ENCODE measurements at regions not wholly inside any gene's neighbourhood (a gene's known extent, or its start where the extent isn't known, plus 50 kb on each side); places are given as distances from the start of the nearest gene placed in this dataset.

DNA sequence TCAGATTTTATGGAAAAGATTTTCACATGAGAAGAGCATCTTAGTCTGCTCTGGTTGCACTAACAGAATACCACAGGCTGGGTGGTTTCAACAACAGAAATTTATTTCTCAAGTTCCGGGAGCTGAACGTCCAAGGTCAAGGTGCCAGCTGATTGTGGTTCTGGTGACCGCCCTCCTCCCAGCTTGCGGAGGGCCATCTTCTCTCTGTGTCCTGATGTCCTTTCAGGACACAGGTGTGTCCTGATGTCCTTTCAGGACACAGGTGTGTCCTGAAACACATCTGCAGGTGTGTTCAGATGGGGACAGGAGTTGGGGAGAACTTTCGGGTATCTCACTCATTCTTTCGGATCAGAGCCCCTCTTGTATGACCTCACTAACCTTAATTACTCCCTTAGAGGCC is 374.9 kb downstream of the SOX11 start:
- no peaks in the 10 kb centered on the region for H3K4me1 ChIP-seq (ENCODE audit: control insufficient read depth, low read depth, low read length)

DNA sequence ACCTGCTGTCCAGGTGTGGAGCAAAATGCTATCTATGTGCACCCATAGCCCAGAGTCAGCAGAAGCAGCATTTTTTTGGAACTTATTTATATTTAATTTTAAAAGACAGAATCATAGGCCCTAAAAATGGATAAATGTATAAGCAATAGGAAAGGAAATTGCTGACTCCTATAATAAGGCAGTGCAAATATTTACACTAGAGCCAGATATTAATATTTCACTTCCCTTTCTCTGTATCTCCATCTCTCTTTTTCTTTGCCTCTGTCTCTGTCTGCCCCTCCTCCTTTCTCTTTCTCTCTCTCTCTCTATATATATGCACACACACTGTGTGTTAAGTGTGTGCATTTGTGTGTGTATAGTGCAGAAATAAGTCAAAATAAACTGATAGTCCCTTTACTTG is 375.6 kb downstream of the SOX11 start:
- H3K4ac ChIP-seq (ENCODE audit: low read depth, low read length): no peak overlapping the region
- no peak overlapping the region for H2BK5ac ChIP-seq (ENCODE audit: low read length)
- H3K18ac ChIP-seq (ENCODE audit: low read length): no peak overlapping the region
- peaks cover 2% of the 10 kb centered on the region for H3K27me3 ChIP-seq (ENCODE audit: insufficient read depth, low read length, poor library complexity)
- no peaks in the 10 kb centered on the region for H3K4me1 ChIP-seq (ENCODE audit: control insufficient read depth, low read depth, low read length)
- no peak overlapping the region for H3K56ac ChIP-seq (ENCODE audit: low read length)
- no peak overlapping the region for H3K4me3 ChIP-seq (ENCODE audit: low read length)
- H2BK15ac ChIP-seq (replicated peaks; ENCODE audit: low read depth): no peak overlapping the region
- no peaks in the 10 kb centered on the region for H3K79me2 ChIP-seq (ENCODE audit: control insufficient read depth, insufficient read depth, low read length)
- no peak overlapping the region for H3K23ac ChIP-seq (ENCODE audit: low read length)
- no peak overlapping the region for H4K8ac ChIP-seq (ENCODE audit: low read depth, low read length)
- no peak overlapping the region for H3K4me2 ChIP-seq (ENCODE audit: low read length)
- H3K36me3 ChIP-seq (ENCODE audit: control insufficient read depth, insufficient read depth, low read length): no peaks in the 10 kb centered on the region
- no peak for DNase-seq
- no peak overlapping the region for H4K5ac ChIP-seq (ENCODE audit: low read length)
- H3K79me1 ChIP-seq (ENCODE audit: low read length): no peaks in the 10 kb centered on the region
- no peak overlapping the region for H3K27ac ChIP-seq (ENCODE audit: low read depth, low read length)
- H2AK5ac ChIP-seq (ENCODE audit: low read length): no peak overlapping the region
- H3K9ac ChIP-seq (ENCODE audit: low read length): no peak overlapping the region
- H2BK120ac ChIP-seq (ENCODE audit: low read depth, low read length): no peak overlapping the region

More for the DNA sequence above, 374.9 kb downstream of the SOX11 start:
- DNase-seq: no peak
- H3K79me1 ChIP-seq (ENCODE audit: low read length): no peaks in the 10 kb centered on the region
- no peak overlapping the region for H3K9ac ChIP-seq (ENCODE audit: low read length)
- H4K5ac ChIP-seq (ENCODE audit: low read length): no peak overlapping the region
- H4K8ac ChIP-seq (ENCODE audit: low read depth, low read length): no peak overlapping the region
- no peak overlapping the region for H3K18ac ChIP-seq (ENCODE audit: low read length)
- no peak overlapping the region for H3K4me3 ChIP-seq (ENCODE audit: low read length)
- no peak overlapping the region for H3K56ac ChIP-seq (ENCODE audit: low read length)
- no peaks in the 10 kb centered on the region for H3K79me2 ChIP-seq (ENCODE audit: control insufficient read depth, insufficient read depth, low read length)
- H2BK15ac ChIP-seq (replicated peaks; ENCODE audit: low read depth): no peak overlapping the region
- peaks cover 2% of the 10 kb centered on the region for H3K27me3 ChIP-seq (ENCODE audit: insufficient read depth, low read length, poor library complexity)
- no peak overlapping the region for H3K27ac ChIP-seq (ENCODE audit: low read depth, low read length)
- no CpG with 5 or more reads among the region's 6 CpGs for WGBS (ENCODE audit: extremely low coverage, insufficient coverage, low lambda C conversion rate)
- H2AK5ac ChIP-seq (ENCODE audit: low read length): no peak overlapping the region
- H3K4me2 ChIP-seq (ENCODE audit: low read length): no peak overlapping the region
- H3K36me3 ChIP-seq (ENCODE audit: control insufficient read depth, insufficient read depth, low read length): no peaks in the 10 kb centered on the region
- H2BK5ac ChIP-seq (ENCODE audit: low read length): no peak overlapping the region
- no peak overlapping the region for H3K4ac ChIP-seq (ENCODE audit: low read depth, low read length)
- no peak overlapping the region for H3K23ac ChIP-seq (ENCODE audit: low read length)
- H2BK120ac ChIP-seq (ENCODE audit: low read depth, low read length): no peak overlapping the region

GRCh38 chr2:6068429-6068828 is 376.2 kb downstream of the SOX11 start:
- Histone ChIP-seq H3K4ac (ENCODE audit: low read depth, low read length) (no peak overlapping the region), H3K23ac (ENCODE audit: low read length) (no peak overlapping the region), H3K79me1 (ENCODE audit: low read length) (no peaks in the 10 kb centered on the region), H3K4me2 (ENCODE audit: low read length) (no peak overlapping the region), H2AK5ac (ENCODE audit: low read length) (no peak overlapping the region), H3K9ac (ENCODE audit: low read length) (no peak overlapping the region), H3K18ac (ENCODE audit: low read length) (no peak overlapping the region), H3K4me1 (ENCODE audit: control insufficient read depth, low read depth, low read length) (no peaks in the 10 kb centered on the region), H3K27me3 (ENCODE audit: insufficient read depth, low read length, poor library complexity) (peaks cover 2% of the 10 kb centered on the region), H3K79me2 (ENCODE audit: control insufficient read depth, insufficient read depth, low read length) (no peaks in the 10 kb centered on the region), H3K56ac (ENCODE audit: low read length) (no peak overlapping the region), H3K36me3 (ENCODE audit: control insufficient read depth, insufficient read depth, low read length) (no peaks in the 10 kb centered on the region), H4K5ac (ENCODE audit: low read length) (no peak overlapping the region), H2BK15ac (replicated peaks; ENCODE audit: low read depth) (no peak overlapping the region), H3K4me3 (ENCODE audit: low read length) (no peak overlapping the region), H3K27ac (ENCODE audit: low read depth, low read length) (no peak overlapping the region), H2BK5ac (ENCODE audit: low read length) (no peak overlapping the region), H4K8ac (ENCODE audit: low read depth, low read length) (no peak overlapping the region), H2BK120ac (ENCODE audit: low read depth, low read length) (no peak overlapping the region)
- no CpG with 5 or more reads among the region's 6 CpGs for WGBS (ENCODE audit: extremely low coverage, insufficient coverage, low lambda C conversion rate)
- no peak for DNase-seq

DNA sequence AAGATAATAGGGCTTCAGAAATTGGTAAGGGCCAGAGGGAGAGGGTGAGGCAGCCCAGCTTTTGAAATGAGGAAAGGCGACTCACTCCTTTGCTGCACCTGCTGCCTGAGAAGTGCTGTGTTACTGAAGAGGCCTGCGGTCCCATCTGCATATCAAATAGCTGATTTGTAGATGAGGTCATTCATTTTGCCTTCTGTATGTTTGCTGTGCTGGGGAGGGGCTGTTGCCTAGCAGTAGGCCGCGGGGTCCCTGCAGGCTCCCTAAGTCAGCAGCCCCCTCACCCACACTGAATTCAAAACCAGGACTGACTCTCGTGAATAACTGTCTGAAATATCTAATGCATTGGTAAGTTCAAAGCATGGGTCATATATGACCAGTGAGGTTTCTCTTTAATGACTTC is 377.2 kb downstream of the SOX11 start:
- Histone ChIP-seq H3K9ac (ENCODE audit: low read length) (no peak overlapping the region), H4K8ac (ENCODE audit: low read depth, low read length) (no peak overlapping the region), H3K4me3 (ENCODE audit: low read length) (no peak overlapping the region), H2BK5ac (ENCODE audit: low read length) (no peak overlapping the region), H3K56ac (ENCODE audit: low read length) (no peak overlapping the region), H3K36me3 (ENCODE audit: control insufficient read depth, insufficient read depth, low read length) (no peaks in the 10 kb centered on the region), H3K4ac (ENCODE audit: low read depth, low read length) (no peak overlapping the region), H2BK120ac (ENCODE audit: low read depth, low read length) (no peak overlapping the region), H3K23ac (ENCODE audit: low read length) (no peak overlapping the region), H3K27me3 (ENCODE audit: insufficient read depth, low read length, poor library complexity) (peaks cover 2% of the 10 kb centered on the region), H2AK5ac (ENCODE audit: low read length) (no peak overlapping the region), H3K18ac (ENCODE audit: low read length) (no peak overlapping the region), H3K4me1 (ENCODE audit: control insufficient read depth, low read depth, low read length) (peaks cover 4% of the 10 kb centered on the region), H3K4me2 (ENCODE audit: low read length) (no peak overlapping the region), H3K79me1 (ENCODE audit: low read length) (no peaks in the 10 kb centered on the region), H4K5ac (ENCODE audit: low read length) (no peak overlapping the region), H3K27ac (ENCODE audit: low read depth, low read length) (no peak overlapping the region), H3K79me2 (ENCODE audit: control insufficient read depth, insufficient read depth, low read length) (no peaks in the 10 kb centered on the region), H2BK15ac (replicated peaks; ENCODE audit: low read depth) (no peak overlapping the region)
- WGBS (ENCODE audit: extremely low coverage, insufficient coverage, low lambda C conversion rate): no CpG with 5 or more reads among the region's 5 CpGs
- DNase-seq: peak; percentile 80

GRCh38 chr2:6071519-6071918 is 379.3 kb downstream of the SOX11 start:
- no peak for DNase-seq
- Histone ChIP-seq H2BK15ac (replicated peaks; ENCODE audit: low read depth) (no peak overlapping the region), H3K27ac (ENCODE audit: low read depth, low read length) (no peak overlapping the region), H2AK5ac (ENCODE audit: low read length) (no peak overlapping the region), H3K4me2 (ENCODE audit: low read length) (no peak overlapping the region), H3K18ac (ENCODE audit: low read length) (no peak overlapping the region), H3K27me3 (ENCODE audit: insufficient read depth, low read length, poor library complexity) (peaks cover 2% of the 10 kb centered on the region), H3K36me3 (ENCODE audit: control insufficient read depth, insufficient read depth, low read length) (no peaks in the 10 kb centered on the region), H3K4me3 (ENCODE audit: low read length) (no peak overlapping the region), H2BK5ac (ENCODE audit: low read length) (no peak overlapping the region), H3K4me1 (ENCODE audit: control insufficient read depth, low read depth, low read length) (peaks cover 4% of the 10 kb centered on the region), H3K23ac (ENCODE audit: low read length) (no peak overlapping the region), H3K79me2 (ENCODE audit: control insufficient read depth, insufficient read depth, low read length) (no peaks in the 10 kb centered on the region), H3K4ac (ENCODE audit: low read depth, low read length) (no peak overlapping the region), H3K79me1 (ENCODE audit: low read length) (no peaks in the 10 kb centered on the region), H3K9ac (ENCODE audit: low read length) (no peak overlapping the region), H4K5ac (ENCODE audit: low read length) (no peak overlapping the region), H3K56ac (ENCODE audit: low read length) (no peak overlapping the region), H4K8ac (ENCODE audit: low read depth, low read length) (no peak overlapping the region), H2BK120ac (ENCODE audit: low read depth, low read length) (no peak overlapping the region)
- WGBS (ENCODE audit: extremely low coverage, insufficient coverage, low lambda C conversion rate): no CpG with 5 or more reads among the region's 4 CpGs

DNA sequence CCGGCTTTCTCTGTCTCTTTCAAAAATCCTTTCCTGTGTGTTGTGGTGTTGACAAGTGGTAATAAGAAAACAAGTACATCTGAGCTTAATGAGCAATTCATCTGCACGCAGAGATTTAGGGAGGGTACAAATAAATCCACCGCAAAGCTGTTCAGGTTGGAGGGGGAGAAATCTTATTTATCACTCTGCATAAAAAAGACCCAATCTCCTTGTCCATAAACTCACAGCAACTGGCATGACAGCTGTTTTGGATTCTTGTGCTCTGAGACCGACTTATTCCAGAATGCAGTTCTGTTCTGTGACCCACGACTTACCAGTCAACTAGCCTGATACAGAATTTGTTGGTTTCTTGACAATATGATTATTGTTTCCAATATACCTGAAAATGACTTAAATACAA is 380.1 kb downstream of the SOX11 start:
- no peak overlapping the region for H3K56ac ChIP-seq (ENCODE audit: low read length)
- no peak overlapping the region for H3K4ac ChIP-seq (ENCODE audit: low read depth, low read length)
- H4K8ac ChIP-seq (ENCODE audit: low read depth, low read length): no peak overlapping the region
- no peak overlapping the region for H3K27ac ChIP-seq (ENCODE audit: low read depth, low read length)
- no peak overlapping the region for H3K4me2 ChIP-seq (ENCODE audit: low read length)
- H3K4me1 ChIP-seq (ENCODE audit: control insufficient read depth, low read depth, low read length): peaks cover 4% of the 10 kb centered on the region
- no peak overlapping the region for H3K18ac ChIP-seq (ENCODE audit: low read length)
- H3K79me2 ChIP-seq (ENCODE audit: control insufficient read depth, insufficient read depth, low read length): no peaks in the 10 kb centered on the region
- peaks cover 2% of the 10 kb centered on the region for H3K27me3 ChIP-seq (ENCODE audit: insufficient read depth, low read length, poor library complexity)
- WGBS (ENCODE audit: extremely low coverage, insufficient coverage, low lambda C conversion rate): no CpG with 5 or more reads among the region's 5 CpGs
- no peak overlapping the region for H3K23ac ChIP-seq (ENCODE audit: low read length)
- no peak overlapping the region for H2BK120ac ChIP-seq (ENCODE audit: low read depth, low read length)
- H2AK5ac ChIP-seq (ENCODE audit: low read length): no peak overlapping the region
- H4K5ac ChIP-seq (ENCODE audit: low read length): no peak overlapping the region
- no peak overlapping the region for H2BK5ac ChIP-seq (ENCODE audit: low read length)
- no peaks in the 10 kb centered on the region for H3K36me3 ChIP-seq (ENCODE audit: control insufficient read depth, insufficient read depth, low read length)
- H3K79me1 ChIP-seq (ENCODE audit: low read length): no peaks in the 10 kb centered on the region
- no peak for DNase-seq
- H3K4me3 ChIP-seq (ENCODE audit: low read length): no peak overlapping the region
- no peak overlapping the region for H3K9ac ChIP-seq (ENCODE audit: low read length)
- H2BK15ac ChIP-seq (replicated peaks; ENCODE audit: low read depth): no peak overlapping the region

Data from mesendoderm (in vitro differentiated cells).